Nephron progenitor cell (in vitro differentiated cells): ENCODE measurements at regions not wholly inside any gene's neighbourhood (a gene's known extent, or its start where the extent isn't known, plus 50 kb on each side); places are given as distances from the start of the nearest gene placed in this dataset.
"Not testable (repeated sequence)": the region's sequence is repeated elsewhere in the genome, so short reads cannot be mapped to it uniquely, and the experiment has no call there.

ENCODE experiments used
- DNase-seq: peaks from one replicate; pipeline ENCODE4 v3.0.0; 2021
- H3K27ac Mint-ChIP-seq: 2 replicates; pipeline ENCODE4 v1.8.0; 2021; ENCODE audit warnings: mild to moderate bottlenecking, moderate library complexity, mixed read lengths
- H3K27me3 Mint-ChIP-seq: 2 replicates; pipeline ENCODE4 v1.8.0; 2021; ENCODE audit warnings: mild to moderate bottlenecking, low read depth, mixed read lengths; ENCODE audit not compliant: poor library complexity
- H3K36me3 Mint-ChIP-seq: 2 replicates; pipeline ENCODE4 v1.8.0; 2021; ENCODE audit warnings: low read depth, mixed read lengths
- H3K4me1 Mint-ChIP-seq: 2 replicates; pipeline ENCODE4 v1.8.0; 2021; ENCODE audit warnings: mixed read lengths
- H3K4me3 Mint-ChIP-seq: 2 replicates; pipeline ENCODE4 v1.8.0; 2021; ENCODE audit warnings: mild to moderate bottlenecking, moderate library complexity, mixed read lengths
- H3K9me3 Mint-ChIP-seq: 2 replicates; pipeline ENCODE4 v1.8.0; 2021; ENCODE audit warnings: mild to moderate bottlenecking, moderate library complexity, mixed read lengths
- TF ChIP-seq, protein P1 (sequence below): fragments of 200-600 bp; sonication (generic); IDR thresholded peaks from 2 replicates; pipeline ENCODE4 v1.5.0; 2021; ENCODE audit warnings: antibody characterized with exemption

DNA sequence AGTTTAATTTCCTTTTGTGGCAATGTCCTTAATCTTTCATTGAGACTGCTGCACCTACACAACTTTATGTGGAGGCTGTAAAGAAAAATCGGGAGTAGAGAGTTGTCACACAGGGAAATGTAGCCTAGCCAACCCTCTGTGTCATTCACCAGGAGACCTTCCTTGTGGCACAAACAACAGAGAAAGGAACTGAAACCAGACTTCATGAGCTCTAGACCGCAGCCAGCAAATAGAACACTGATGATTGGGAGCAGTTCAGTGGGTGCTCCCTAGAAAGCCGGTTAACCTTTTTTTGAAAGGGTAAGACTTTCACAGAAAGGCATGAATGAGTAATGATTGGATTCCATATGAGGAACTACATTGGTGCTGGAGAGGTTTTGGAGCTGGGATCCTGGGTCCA, 1752.4 kb upstream of the CELF4 start:
- no peak for DNase-seq
- peaks cover 37% of the 10 kb centered on the region for H3K4me1 Mint-ChIP-seq
- peaks cover 6% of the 10 kb centered on the region for H3K27me3 Mint-ChIP-seq
- no peak overlapping the region for H3K4me3 Mint-ChIP-seq
- H3K9me3 Mint-ChIP-seq, result no peaks in the 10 kb centered on the region
- H3K27ac Mint-ChIP-seq, result no peak overlapping the region
- TF ChIP-seq, protein P1, sequence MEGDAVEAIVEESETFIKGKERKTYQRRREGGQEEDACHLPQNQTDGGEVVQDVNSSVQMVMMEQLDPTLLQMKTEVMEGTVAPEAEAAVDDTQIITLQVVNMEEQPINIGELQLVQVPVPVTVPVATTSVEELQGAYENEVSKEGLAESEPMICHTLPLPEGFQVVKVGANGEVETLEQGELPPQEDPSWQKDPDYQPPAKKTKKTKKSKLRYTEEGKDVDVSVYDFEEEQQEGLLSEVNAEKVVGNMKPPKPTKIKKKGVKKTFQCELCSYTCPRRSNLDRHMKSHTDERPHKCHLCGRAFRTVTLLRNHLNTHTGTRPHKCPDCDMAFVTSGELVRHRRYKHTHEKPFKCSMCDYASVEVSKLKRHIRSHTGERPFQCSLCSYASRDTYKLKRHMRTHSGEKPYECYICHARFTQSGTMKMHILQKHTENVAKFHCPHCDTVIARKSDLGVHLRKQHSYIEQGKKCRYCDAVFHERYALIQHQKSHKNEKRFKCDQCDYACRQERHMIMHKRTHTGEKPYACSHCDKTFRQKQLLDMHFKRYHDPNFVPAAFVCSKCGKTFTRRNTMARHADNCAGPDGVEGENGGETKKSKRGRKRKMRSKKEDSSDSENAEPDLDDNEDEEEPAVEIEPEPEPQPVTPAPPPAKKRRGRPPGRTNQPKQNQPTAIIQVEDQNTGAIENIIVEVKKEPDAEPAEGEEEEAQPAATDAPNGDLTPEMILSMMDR, result no peak
- no peaks in the 10 kb centered on the region for H3K36me3 Mint-ChIP-seq

DNA sequence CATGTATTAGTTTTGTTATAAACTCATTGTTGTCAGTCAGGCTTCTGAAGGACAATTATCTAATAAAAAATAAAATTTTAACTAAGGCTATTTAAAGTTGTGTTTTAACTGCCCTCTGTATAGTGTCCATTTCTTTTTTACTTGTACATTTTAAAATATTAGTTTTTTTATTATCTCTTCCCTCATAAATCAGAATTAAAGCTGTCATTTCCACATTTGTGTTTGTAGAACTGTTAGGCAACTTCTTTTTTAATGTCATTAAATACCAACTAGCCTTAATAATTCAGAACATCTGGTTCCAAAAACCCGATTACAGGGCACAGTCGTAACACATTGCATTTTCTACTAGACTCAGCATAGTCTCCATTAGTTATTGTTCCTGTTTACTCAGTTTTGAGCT, 1749.0 kb upstream of the CELF4 start:
- Mint-ChIP-seq H3K36me3 (peaks cover 23% of the 10 kb centered on the region), H3K27ac (no peak overlapping the region), H3K4me3 (no peak overlapping the region), H3K27me3 (peaks cover 3% of the 10 kb centered on the region), H3K4me1 (peaks cover 19% of the 10 kb centered on the region), H3K9me3 (peaks cover 20% of the 10 kb centered on the region)
- DNase-seq, result no peak
- TF ChIP-seq, protein P1, result no peak

DNA sequence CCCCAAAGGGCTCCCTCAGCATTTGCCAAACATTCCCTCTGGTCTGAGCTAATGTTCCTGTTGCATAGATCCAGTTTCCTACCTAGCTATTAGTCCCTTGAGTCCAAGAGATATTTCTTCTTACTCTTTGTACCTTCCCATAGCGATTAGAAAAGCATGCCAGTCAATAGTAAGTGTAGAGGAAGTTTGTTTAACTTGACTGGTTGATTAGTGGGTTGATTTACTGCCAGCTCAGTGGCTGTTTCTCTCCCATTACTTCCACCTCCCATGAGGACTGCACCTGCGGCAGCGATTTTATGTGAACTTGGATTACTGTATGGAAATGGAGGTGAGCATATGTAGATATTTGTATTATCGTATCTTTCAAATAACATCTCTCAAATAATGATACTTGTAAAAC, 1748.4 kb upstream of the CELF4 start:
- H3K27me3 Mint-ChIP-seq, result peaks cover 3% of the 10 kb centered on the region
- TF ChIP-seq, protein P1, result no peak
- peaks cover 23% of the 10 kb centered on the region for H3K9me3 Mint-ChIP-seq
- H3K36me3 Mint-ChIP-seq, result peaks cover 25% of the 10 kb centered on the region
- no peak overlapping the region for H3K4me3 Mint-ChIP-seq
- DNase-seq, result peak; percentile 6
- H3K27ac Mint-ChIP-seq, result no peak overlapping the region
- peaks cover 19% of the 10 kb centered on the region for H3K4me1 Mint-ChIP-seq

DNA sequence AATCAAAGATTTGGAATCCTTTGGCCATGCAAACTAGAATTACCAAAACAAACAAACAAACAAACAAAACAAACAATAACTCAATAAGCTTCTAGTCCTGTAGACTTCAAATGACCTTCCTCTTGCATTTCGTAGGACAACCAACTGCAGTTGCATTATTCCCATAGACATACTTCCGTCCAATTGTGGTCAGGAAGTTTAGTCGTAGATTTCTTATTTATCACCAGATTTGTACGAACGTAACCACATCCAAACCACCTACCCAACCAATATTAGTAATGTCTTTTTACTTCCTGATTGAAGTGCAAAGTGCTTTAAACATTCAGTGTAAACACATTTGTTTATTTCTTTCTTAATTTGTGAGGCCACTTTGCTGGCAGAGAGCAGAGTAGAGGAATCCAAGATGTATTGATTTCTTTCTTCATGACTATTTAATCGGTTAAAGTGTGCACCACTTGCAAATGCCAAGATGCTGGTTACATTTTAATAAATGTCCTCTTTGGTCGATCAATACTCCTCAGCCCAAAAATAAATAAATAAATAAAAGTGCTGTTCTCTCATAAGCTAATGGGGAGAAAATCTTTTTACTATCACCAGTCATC, 1745.6 kb upstream of the CELF4 start:
- Mint-ChIP-seq H3K9me3 (peaks cover 39% of the 10 kb centered on the region), H3K27ac (no peak overlapping the region), H3K4me1 (peaks cover 19% of the 10 kb centered on the region), H3K36me3 (peaks cover 39% of the 10 kb centered on the region), H3K27me3 (peaks cover 3% of the 10 kb centered on the region), H3K4me3 (no peak overlapping the region)
- no peak for DNase-seq
- TF ChIP-seq, protein P1, result no peak

DNA sequence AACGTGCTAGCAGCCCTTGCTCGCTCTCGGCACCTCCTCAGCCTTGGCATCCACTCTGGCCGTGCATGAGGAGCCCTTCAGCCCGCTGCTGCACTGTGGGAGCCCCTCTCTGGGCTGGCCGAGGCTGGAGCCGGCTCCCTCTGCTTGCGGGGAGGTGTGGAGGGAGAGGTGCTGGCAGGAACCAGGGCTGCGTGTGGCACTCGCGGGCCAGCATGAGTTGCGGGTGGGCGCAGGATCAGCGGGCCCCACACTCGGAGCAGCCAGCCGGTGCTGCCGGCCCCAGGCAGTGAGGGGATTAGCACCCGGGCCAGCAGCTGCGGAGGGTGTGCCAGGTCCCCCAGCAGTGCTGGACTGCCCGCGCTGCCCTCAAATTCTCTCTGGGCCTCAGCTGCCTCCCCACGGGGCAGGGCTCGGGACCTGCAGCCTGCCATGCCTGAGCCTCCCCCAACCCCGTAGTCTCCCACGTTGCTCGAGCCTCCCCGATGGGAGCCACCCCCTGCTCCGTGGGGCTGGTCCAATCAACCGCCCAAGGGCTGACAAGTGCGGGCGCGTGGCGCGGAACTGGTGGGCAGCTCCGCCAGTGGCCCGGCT, 1743.4 kb upstream of the CELF4 start:
- DNase-seq, H3K27me3 Mint-ChIP-seq, H3K4me3 Mint-ChIP-seq, H3K27ac Mint-ChIP-seq: not testable (repeated sequence)
- H3K4me1 Mint-ChIP-seq, result peaks cover 10% of the 10 kb centered on the region
- H3K36me3 Mint-ChIP-seq, result peaks cover 39% of the 10 kb centered on the region
- peaks cover 39% of the 10 kb centered on the region for H3K9me3 Mint-ChIP-seq

DNA sequence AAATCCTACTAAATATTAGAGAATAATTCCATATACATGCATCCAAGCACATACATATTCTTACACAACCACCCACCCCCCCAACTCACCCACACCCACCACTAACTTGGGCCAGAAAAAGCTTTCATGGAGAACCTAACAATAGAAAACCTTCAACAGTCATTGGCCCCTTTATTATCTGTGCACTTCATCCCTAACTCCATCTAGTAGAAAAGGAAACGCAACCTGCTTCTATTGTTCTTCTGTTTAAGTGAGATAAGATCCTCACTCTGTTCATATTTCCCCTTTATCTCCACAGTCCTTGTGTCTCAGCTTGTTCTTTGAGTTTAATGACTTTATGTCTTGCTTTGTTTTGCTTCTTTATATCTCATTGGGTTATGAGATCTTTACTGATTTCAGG, 1740.2 kb upstream of the CELF4 start:
- Mint-ChIP-seq H3K27ac (no peak overlapping the region), H3K4me3 (no peak overlapping the region), H3K27me3 (no peaks in the 10 kb centered on the region), H3K9me3 (peaks cover 30% of the 10 kb centered on the region), H3K36me3 (peaks cover 41% of the 10 kb centered on the region), H3K4me1 (no peaks in the 10 kb centered on the region)
- no peak for DNase-seq
- TF ChIP-seq, protein P1, result no peak
